ENCODE measurements at regions not wholly inside any gene's neighbourhood (a gene's known extent, or its start where the extent isn't known, plus 50 kb on each side); places are given as distances from the start of the nearest gene placed in this dataset.

- no peak overlapping the region for H3K4me3 Mint-ChIP-seq (ENCODE audit: unreplicated experiment)
- H3K27me3 Mint-ChIP-seq (ENCODE audit: unreplicated experiment): no peaks in the 10 kb centered on the region
- H3K4me1 Mint-ChIP-seq (ENCODE audit: unreplicated experiment): peaks cover 9% of the 10 kb centered on the region
- no peaks in the 10 kb centered on the region for H3K36me3 Mint-ChIP-seq (ENCODE audit: unreplicated experiment)
- DNase-seq (ENCODE audit: extremely low spot score, unreplicated experiment): no peak
- H3K27ac Mint-ChIP-seq (ENCODE audit: unreplicated experiment): no peak overlapping the region
- no peaks in the 10 kb centered on the region for H3K9me3 Mint-ChIP-seq (ENCODE audit: unreplicated experiment)
- TF ChIP-seq CTCF (IDR thresholded peaks at IDR 0.05): no peak
Measured at GRCh38 chr6:1089859-1090258, 222.0 kb upstream of the FOXQ1 start.

- Mint-ChIP-seq H3K27ac (ENCODE audit: unreplicated experiment) (no peak overlapping the region), H3K4me3 (ENCODE audit: unreplicated experiment) (no peak overlapping the region), H3K27me3 (ENCODE audit: unreplicated experiment) (no peaks in the 10 kb centered on the region), H3K4me1 (ENCODE audit: unreplicated experiment) (no peaks in the 10 kb centered on the region), H3K9me3 (ENCODE audit: unreplicated experiment) (no peaks in the 10 kb centered on the region), H3K36me3 (ENCODE audit: unreplicated experiment) (no peaks in the 10 kb centered on the region)
- DNase-seq (ENCODE audit: extremely low spot score, unreplicated experiment): no peak
- TF ChIP-seq CTCF (IDR thresholded peaks at IDR 0.05): no peak
Measured at GRCh38 chr6:1088492-1089001, 223.4 kb upstream of the FOXQ1 start.

GRCh38 chr6:1087154-1087843, 224.6 kb upstream of the FOXQ1 start:
- no peak for DNase-seq (ENCODE audit: extremely low spot score, unreplicated experiment)
- no peak overlapping the region for H3K27ac Mint-ChIP-seq (ENCODE audit: unreplicated experiment)
- no peaks in the 10 kb centered on the region for H3K4me1 Mint-ChIP-seq (ENCODE audit: unreplicated experiment)
- H3K9me3 Mint-ChIP-seq (ENCODE audit: unreplicated experiment): no peaks in the 10 kb centered on the region
- no peak for TF ChIP-seq CTCF (IDR thresholded peaks at IDR 0.05)
- H3K36me3 Mint-ChIP-seq (ENCODE audit: unreplicated experiment): no peaks in the 10 kb centered on the region
- no peaks in the 10 kb centered on the region for H3K27me3 Mint-ChIP-seq (ENCODE audit: unreplicated experiment)
- H3K4me3 Mint-ChIP-seq (ENCODE audit: unreplicated experiment): no peak overlapping the region

- no peaks in the 10 kb centered on the region for H3K27me3 Mint-ChIP-seq (ENCODE audit: unreplicated experiment)
- H3K36me3 Mint-ChIP-seq (ENCODE audit: unreplicated experiment): no peaks in the 10 kb centered on the region
- H3K4me3 Mint-ChIP-seq (ENCODE audit: unreplicated experiment): no peak overlapping the region
- DNase-seq (ENCODE audit: extremely low spot score, unreplicated experiment): no peak
- H3K4me1 Mint-ChIP-seq (ENCODE audit: unreplicated experiment): peaks cover 2% of the 10 kb centered on the region
- TF ChIP-seq CTCF (IDR thresholded peaks at IDR 0.05): no peak
- H3K9me3 Mint-ChIP-seq (ENCODE audit: unreplicated experiment): no peaks in the 10 kb centered on the region
- no peak overlapping the region for H3K27ac Mint-ChIP-seq (ENCODE audit: unreplicated experiment)
Measured at GRCh38 chr6:1086446-1087153, 225.3 kb upstream of the FOXQ1 start.

- TF ChIP-seq CTCF (IDR thresholded peaks at IDR 0.05): no peak
- no peak for DNase-seq (ENCODE audit: extremely low spot score, unreplicated experiment)
- Mint-ChIP-seq H3K4me1 (ENCODE audit: unreplicated experiment) (peaks cover 2% of the 10 kb centered on the region), H3K36me3 (ENCODE audit: unreplicated experiment) (no peaks in the 10 kb centered on the region), H3K4me3 (ENCODE audit: unreplicated experiment) (no peak overlapping the region), H3K27ac (ENCODE audit: unreplicated experiment) (no peak overlapping the region), H3K27me3 (ENCODE audit: unreplicated experiment) (no peaks in the 10 kb centered on the region), H3K9me3 (ENCODE audit: unreplicated experiment) (no peaks in the 10 kb centered on the region)
Measured at GRCh38 chr6:1082285-1082935, 229.5 kb upstream of the FOXQ1 start.

All from osteocyte (in vitro differentiated cells).